Nephron progenitor cell (in vitro differentiated cells): ENCODE measurements at regions not wholly inside any gene's neighbourhood (a gene's known extent, or its start where the extent isn't known, plus 50 kb on each side); places are given as distances from the start of the nearest gene placed in this dataset.

Experiments
- DNase-seq: peaks from one replicate; pipeline ENCODE4 v3.0.0; 2021
- H3K27ac Mint-ChIP-seq: 2 replicates; pipeline ENCODE4 v1.8.0; 2021; ENCODE audit warnings: mild to moderate bottlenecking, moderate library complexity, mixed read lengths
- H3K27me3 Mint-ChIP-seq: 2 replicates; pipeline ENCODE4 v1.8.0; 2021; ENCODE audit warnings: mild to moderate bottlenecking, low read depth, mixed read lengths; ENCODE audit not compliant: poor library complexity
- H3K36me3 Mint-ChIP-seq: 2 replicates; pipeline ENCODE4 v1.8.0; 2021; ENCODE audit warnings: low read depth, mixed read lengths
- H3K4me1 Mint-ChIP-seq: 2 replicates; pipeline ENCODE4 v1.8.0; 2021; ENCODE audit warnings: mixed read lengths
- H3K4me3 Mint-ChIP-seq: 2 replicates; pipeline ENCODE4 v1.8.0; 2021; ENCODE audit warnings: mild to moderate bottlenecking, moderate library complexity, mixed read lengths
- H3K9me3 Mint-ChIP-seq: 2 replicates; pipeline ENCODE4 v1.8.0; 2021; ENCODE audit warnings: mild to moderate bottlenecking, moderate library complexity, mixed read lengths
- TF ChIP-seq, protein P1 (sequence below): fragments of 200-600 bp; sonication (generic); IDR thresholded peaks from 2 replicates; pipeline ENCODE4 v1.5.0; 2021; ENCODE audit warnings: antibody characterized with exemption

DNA sequence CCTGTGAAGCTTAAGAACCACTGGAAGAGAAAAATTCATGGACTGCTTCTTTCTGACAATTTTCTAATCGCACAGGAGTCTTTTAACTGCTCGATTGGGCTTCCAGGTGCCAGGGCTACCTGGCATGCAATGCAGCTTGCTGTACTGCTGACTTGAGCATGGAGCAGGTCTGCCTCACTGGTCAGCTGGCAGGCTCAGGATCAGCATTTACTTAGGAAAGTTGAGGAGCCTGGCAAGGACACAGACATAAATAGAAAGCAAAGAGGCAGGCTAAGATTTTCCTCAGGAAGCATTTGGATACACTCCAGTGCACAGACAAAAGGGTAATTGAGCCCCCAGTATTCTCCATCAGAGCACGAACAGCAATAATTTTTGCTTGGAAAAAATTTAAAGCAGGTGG is 163.5 kb downstream of the CSNK2A3 start:
- Mint-ChIP-seq H3K36me3 (no peaks in the 10 kb centered on the region), H3K27ac (peak overlapping the region; percentile 54), H3K9me3 (peaks cover 44% of the 10 kb centered on the region), H3K4me1 (peaks cover 12% of the 10 kb centered on the region), H3K27me3 (peaks cover 6% of the 10 kb centered on the region), H3K4me3 (no peak overlapping the region)
- DNase-seq, result no peak
- TF ChIP-seq, protein P1, sequence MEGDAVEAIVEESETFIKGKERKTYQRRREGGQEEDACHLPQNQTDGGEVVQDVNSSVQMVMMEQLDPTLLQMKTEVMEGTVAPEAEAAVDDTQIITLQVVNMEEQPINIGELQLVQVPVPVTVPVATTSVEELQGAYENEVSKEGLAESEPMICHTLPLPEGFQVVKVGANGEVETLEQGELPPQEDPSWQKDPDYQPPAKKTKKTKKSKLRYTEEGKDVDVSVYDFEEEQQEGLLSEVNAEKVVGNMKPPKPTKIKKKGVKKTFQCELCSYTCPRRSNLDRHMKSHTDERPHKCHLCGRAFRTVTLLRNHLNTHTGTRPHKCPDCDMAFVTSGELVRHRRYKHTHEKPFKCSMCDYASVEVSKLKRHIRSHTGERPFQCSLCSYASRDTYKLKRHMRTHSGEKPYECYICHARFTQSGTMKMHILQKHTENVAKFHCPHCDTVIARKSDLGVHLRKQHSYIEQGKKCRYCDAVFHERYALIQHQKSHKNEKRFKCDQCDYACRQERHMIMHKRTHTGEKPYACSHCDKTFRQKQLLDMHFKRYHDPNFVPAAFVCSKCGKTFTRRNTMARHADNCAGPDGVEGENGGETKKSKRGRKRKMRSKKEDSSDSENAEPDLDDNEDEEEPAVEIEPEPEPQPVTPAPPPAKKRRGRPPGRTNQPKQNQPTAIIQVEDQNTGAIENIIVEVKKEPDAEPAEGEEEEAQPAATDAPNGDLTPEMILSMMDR, result no peak

DNA sequence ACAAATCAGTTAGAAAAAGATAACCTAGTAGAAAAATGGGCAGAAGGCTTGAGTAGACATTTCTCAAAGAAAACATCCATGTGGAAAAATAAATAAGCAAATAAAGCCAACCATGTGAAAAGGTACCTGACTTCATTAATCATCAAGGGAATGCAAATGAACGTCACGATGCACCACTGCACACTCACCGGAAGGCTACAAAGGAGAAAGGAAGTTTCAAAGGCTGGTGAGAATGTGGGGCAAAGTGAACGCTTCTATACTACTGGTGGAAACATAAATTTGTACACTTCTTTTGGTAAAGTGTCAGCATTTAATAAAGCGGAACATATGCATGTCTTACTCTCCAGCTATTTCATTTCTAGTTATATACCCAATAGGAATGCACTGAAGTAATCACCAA is 166.8 kb downstream of the CSNK2A3 start:
- no peaks in the 10 kb centered on the region for H3K36me3 Mint-ChIP-seq
- H3K4me3 Mint-ChIP-seq, result no peak overlapping the region
- DNase-seq, result no peak
- H3K27ac Mint-ChIP-seq, result no peak overlapping the region
- H3K27me3 Mint-ChIP-seq, result peaks cover 6% of the 10 kb centered on the region
- TF ChIP-seq, protein P1, result no peak
- peaks cover 14% of the 10 kb centered on the region for H3K9me3 Mint-ChIP-seq
- peaks cover 29% of the 10 kb centered on the region for H3K4me1 Mint-ChIP-seq

DNA sequence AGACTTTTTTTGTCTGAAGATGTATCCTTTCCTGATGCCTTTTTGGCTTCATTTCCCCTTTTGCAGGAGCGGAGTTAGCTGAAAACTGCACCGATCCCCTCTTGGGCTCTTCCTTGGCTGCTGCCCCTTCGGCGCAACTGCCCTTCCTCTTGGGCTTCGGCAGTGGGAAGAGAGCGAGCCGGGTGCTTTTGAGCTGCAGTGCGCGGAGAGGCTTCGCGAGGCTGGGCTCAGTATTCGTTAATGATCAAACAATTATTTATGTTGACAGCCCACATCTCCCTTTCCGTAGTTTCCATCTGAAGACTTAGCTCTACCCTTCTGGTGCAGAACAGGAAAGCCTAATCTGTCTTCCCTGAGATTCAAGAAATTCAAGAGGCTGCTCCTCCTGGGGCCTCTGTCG is 170.8 kb downstream of the CSNK2A3 start:
- Mint-ChIP-seq H3K27me3 (peaks cover 6% of the 10 kb centered on the region), H3K36me3 (no peaks in the 10 kb centered on the region), H3K27ac (peak overlapping the region; percentile 50), H3K4me3 (no peak overlapping the region), H3K9me3 (no peaks in the 10 kb centered on the region), H3K4me1 (peaks cover 44% of the 10 kb centered on the region)
- TF ChIP-seq, protein P1, result no peak
- DNase-seq, result no peak

DNA sequence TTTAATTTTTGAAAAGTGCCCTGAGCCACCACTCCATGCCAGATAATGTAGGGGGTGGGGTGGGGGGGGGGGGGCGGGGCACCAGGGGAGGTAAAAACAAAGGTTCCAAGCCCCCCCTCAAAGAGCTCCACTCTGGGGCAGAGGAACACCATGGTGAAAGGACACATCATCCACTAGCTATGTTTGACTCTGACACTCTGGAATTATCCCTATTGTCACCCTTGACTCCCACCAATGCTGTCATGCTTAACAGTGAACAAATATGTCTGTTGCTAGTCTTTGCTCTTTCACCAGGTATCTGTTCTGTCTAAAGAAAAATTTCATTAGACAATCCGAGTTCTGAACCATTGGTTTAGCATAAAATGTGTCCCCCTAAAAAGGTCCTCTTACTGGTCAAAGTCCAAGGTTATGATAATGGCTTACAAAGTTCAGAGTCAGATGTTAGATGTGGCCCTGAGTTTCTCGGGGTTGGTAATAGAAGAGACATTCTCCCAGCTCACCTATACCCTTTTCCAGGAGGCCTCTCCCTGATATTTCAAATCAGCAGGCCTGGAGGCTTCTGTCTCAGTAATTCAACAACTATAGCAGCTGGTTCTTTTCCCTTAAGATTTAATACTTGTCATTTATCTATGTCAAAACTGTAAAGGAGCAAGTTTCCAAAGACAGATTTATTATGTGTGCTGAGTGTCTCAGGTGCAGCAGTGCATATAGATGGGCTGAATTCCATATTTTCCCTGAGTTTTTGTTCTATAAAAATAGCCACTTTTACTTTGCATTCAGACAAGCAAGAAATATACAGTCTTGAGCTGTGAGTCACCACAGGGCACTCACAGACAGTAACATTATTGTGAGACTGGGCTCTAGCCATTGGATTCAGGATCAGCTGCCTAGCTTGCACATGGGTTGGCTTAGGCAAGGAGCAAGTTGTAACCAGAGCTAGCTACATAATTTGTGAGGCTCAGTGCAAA is 174.1 kb downstream of the CSNK2A3 start:
- DNase-seq, result no peak

DNA sequence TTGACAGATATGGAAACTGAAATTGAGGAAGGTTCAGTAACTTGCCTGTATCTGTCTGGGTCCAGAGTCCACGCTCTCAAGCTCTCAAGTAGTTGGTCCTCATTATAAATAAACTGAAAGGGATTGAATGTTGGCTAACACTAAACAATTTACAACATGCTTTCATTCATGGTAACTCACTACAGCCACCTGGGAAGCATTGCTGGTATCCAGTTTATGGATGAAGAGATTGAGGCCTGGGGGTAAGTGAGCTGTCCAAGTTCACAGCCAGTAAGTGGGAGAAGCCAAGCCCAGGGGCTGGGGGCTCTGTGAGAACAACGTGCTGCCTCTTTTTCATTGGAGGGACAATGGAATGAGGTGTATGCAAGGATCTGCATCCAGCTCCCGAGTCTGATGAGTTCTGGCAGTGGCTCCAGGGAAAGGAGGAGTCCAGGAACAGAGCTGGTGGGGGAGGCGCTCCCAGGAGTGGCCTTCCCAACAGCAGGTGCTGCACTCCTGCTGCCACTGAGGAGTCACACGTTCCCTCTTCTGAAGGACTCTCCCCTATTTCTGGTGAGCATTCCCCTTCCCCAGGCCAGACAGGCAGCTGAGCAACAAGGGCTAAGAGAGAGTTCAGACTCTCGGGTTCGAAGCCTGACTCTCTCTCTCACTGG is 175.8 kb downstream of the CSNK2A3 start:
- DNase-seq, result no peak
- no peaks in the 10 kb centered on the region for H3K36me3 Mint-ChIP-seq
- no peak overlapping the region for H3K4me3 Mint-ChIP-seq
- H3K4me1 Mint-ChIP-seq, result peaks cover 29% of the 10 kb centered on the region
- peaks cover 16% of the 10 kb centered on the region for H3K9me3 Mint-ChIP-seq
- peaks cover 9% of the 10 kb centered on the region for H3K27me3 Mint-ChIP-seq
- no peak overlapping the region for H3K27ac Mint-ChIP-seq
- TF ChIP-seq, protein P1, result no peak

More for the DNA sequence above, 174.1 kb downstream of the CSNK2A3 start:
- Mint-ChIP-seq H3K27ac (no peak overlapping the region), H3K36me3 (no peaks in the 10 kb centered on the region), H3K9me3 (peaks cover 3% of the 10 kb centered on the region), H3K4me1 (peaks cover 40% of the 10 kb centered on the region), H3K4me3 (no peak overlapping the region), H3K27me3 (peaks cover 4% of the 10 kb centered on the region)
- TF ChIP-seq, protein P1, result no peak
